GM12878 (cell line): ENCODE measurements at regions not wholly inside any gene's neighbourhood (a gene's known extent, or its start where the extent isn't known, plus 50 kb on each side); places are given as distances from the start of the nearest gene placed in this dataset.

Experiments used
- ATAC-seq: fragments of 200-7000 bp; cut with Tn5 transposase; 3 replicates; pipeline ENCODE4 v1.9.1; 2020; ENCODE audit warnings: mild to moderate bottlenecking, moderate library complexity
- BruUV-seq: library from RNA; stranded (reverse); fragments of 400-500 nt; replicated peaks from 2 replicates; lab custom pipeline; 2021; lab: Mats Ljungman, UMichigan
- CTCF ChIA-PET: fragments of 300-600 bp; sonication (Branson Sonifier 250); formaldehyde crosslinking; extraction: SDS; loops from one replicate; lab custom pipeline; 2021; ENCODE audit warnings: inconsistent platforms; lab: Yijun Ruan, JAX
- POLR2A ChIA-PET: fragments of 350-600 bp; formaldehyde crosslinking; extraction: SDS; loops from one replicate; lab custom pipeline; 2021; ENCODE audit warnings: inconsistent platforms; lab: Charles Lee
- RAD21 ChIA-PET: fragments of 300-600 bp; sonication (Branson Sonifier 250); formaldehyde crosslinking; loops from one replicate; lab custom pipeline; 2023; ENCODE audit warnings: antibody characterized with exemption; ENCODE audit not compliant: unreplicated experiment; lab: Charles Lee
- SMC1A ChIA-PET: fragments of 300-600 bp; sonication (Branson Sonifier 250); formaldehyde crosslinking; loops from one replicate; lab custom pipeline; 2023; ENCODE audit not compliant: unreplicated experiment, uncharacterized antibody; lab: Charles Lee
- DNase-seq: peaks from one replicate; pipeline ENCODE4 v3.0.0-alpha.2; 2011; ENCODE audit warnings: low read depth, low spot score
- FAIRE-seq: peaks from 3 replicates; lab custom pipeline; 2011; peaks lifted over from hg19 to GRCh38; lab: Jason Lieb, UNC
- H2AFZ ChIP-seq: 2 replicates; pipeline ENCODE4 v1.6.0; 2011; ENCODE audit warnings: low read depth, low read length, control low read depth; ENCODE audit not compliant: control insufficient read depth
- H3K27ac ChIP-seq: 2 replicates; pipeline ENCODE4 v1.5.1; 2011; ENCODE audit warnings: control low read depth; ENCODE audit not compliant: control insufficient read depth, insufficient read depth
- H3K27me3 ChIP-seq, 2 experiments: replicated peaks in 1 of 2; 2 replicates each; pipeline versions ENCODE4 v1.6.0 to v1.6.1; 2011; ENCODE audit warnings: low read length in 1 of 2; ENCODE audit not compliant: control insufficient read depth in 2 of 2, insufficient read depth in 2 of 2
- H3K36me3 ChIP-seq, 2 experiments: 2 replicates each; pipeline ENCODE4 v1.5.1; 2011; ENCODE audit warnings: low read length in 1 of 2; ENCODE audit not compliant: control insufficient read depth in 2 of 2, insufficient read depth in 2 of 2
- H3K4me1 ChIP-seq: 2 replicates; pipeline ENCODE4 v1.6.1; 2011; ENCODE audit warnings: mild to moderate bottlenecking, low read length, moderate library complexity, mixed read lengths; ENCODE audit not compliant: control insufficient read depth, insufficient read depth
- H3K4me2 ChIP-seq: 2 replicates; pipeline ENCODE4 v1.6.0; 2011; ENCODE audit warnings: control low read depth; ENCODE audit not compliant: control insufficient read depth, insufficient read depth
- H3K4me3 ChIP-seq: fragments of 200-600 bp; sonication (generic); 2 replicates; pipeline ENCODE4 v1.5.1; 2016
- H3K79me2 ChIP-seq: 2 replicates; pipeline ENCODE4 v1.6.0; 2011; ENCODE audit warnings: low read length; ENCODE audit not compliant: control insufficient read depth, insufficient read depth
- H3K9ac ChIP-seq: 2 replicates; pipeline ENCODE4 v1.8.0; 2011; ENCODE audit warnings: low read length, control low read depth, mixed read lengths; ENCODE audit not compliant: control insufficient read depth, insufficient read depth
- H3K9me3 ChIP-seq: replicated peaks from 3 replicates; pipeline ENCODE4 v1.5.1; 2011; ENCODE audit warnings: mild to moderate bottlenecking, low read length; ENCODE audit not compliant: control insufficient read depth, insufficient read depth
- H4K20me1 ChIP-seq: 2 replicates; pipeline ENCODE4 v1.6.0; 2011; ENCODE audit not compliant: control insufficient read depth, insufficient read depth
- ASH2L ChIP-seq: fragments of 300-600, 200-600 bp; sonication (generic); IDR thresholded peaks from 2 replicates; pipeline ENCODE4 v1.6.1; 2017; ENCODE audit warnings: low read depth, mild to moderate bottlenecking, borderline replicate concordance
- GABPA ChIP-seq: IDR thresholded peaks from 2 replicates; pipeline ENCODE4 v1.6.1; 2014; ENCODE audit warnings: antibody characterized with exemption, low read depth, mild to moderate bottlenecking, inconsistent platforms
- JUND ChIP-seq: IDR thresholded peaks from 2 replicates; pipeline ENCODE4 v1.6.1; 2012; ENCODE audit warnings: low read depth, mild to moderate bottlenecking, low read length, improper control_type of control experiment, moderate library complexity
- KAT2A ChIP-seq: conservative IDR thresholded peaks from 2 replicates; pipeline ENCODE4 v1.6.1; 2011; ENCODE audit warnings: low read depth, low read length; ENCODE audit not compliant: control insufficient read depth
- MYC ChIP-seq: IDR thresholded peaks from 2 replicates; pipeline ENCODE4 v1.6.1; 2011; ENCODE audit warnings: mild to moderate bottlenecking, low read length, moderate library complexity, inconsistent platforms; ENCODE audit not compliant: insufficient read depth, insufficient replicate concordance, insufficient read length, severe bottlenecking
- PAX5 ChIP-seq: IDR thresholded peaks from 2 replicates; pipeline ENCODE4 v1.6.1; 2011; ENCODE audit warnings: low read depth, low read length, borderline replicate concordance
- TARDBP ChIP-seq: IDR thresholded peaks from 2 replicates; pipeline ENCODE4 v1.6.1; 2016; ENCODE audit warnings: borderline replicate concordance
- TCF12 ChIP-seq: IDR thresholded peaks from 2 replicates; pipeline ENCODE4 v1.6.1; 2011; ENCODE audit warnings: low read depth, mild to moderate bottlenecking, low read length
- YY1 ChIP-seq: IDR thresholded peaks from 2 replicates; pipeline ENCODE4 v1.6.1; 2011; ENCODE audit warnings: low read depth, mild to moderate bottlenecking, low read length
- WGBS: methylation state at CpG from one replicate; pipeline ENCODE4 v1.1.6; 2016; ENCODE audit warnings: low lambda C conversion rate; ENCODE audit not compliant: insufficient replicate concordance, insufficient coverage; ENCODE audit errors: missing lambda C conversion rate; 5-methylcytosine and 5-hydroxymethylcytosine counted together
- in situ Hi-C: fragments of 300-500 bp; cut with MboI; formaldehyde crosslinking; loops from 9 replicates; pipeline ENCODE4 v1.14.3; 2018; ENCODE audit warnings: mixed read lengths
- intact Hi-C: fragments of 100-400 bp; cut with micrococcal nuclease; formaldehyde crosslinking; loops from one replicate; pipeline ENCODE4 v1.14.2; 2022; ENCODE audit not compliant: unreplicated experiment
- TF ChIP-seq, protein P1 (sequence below): fragments of 450-650 bp; formaldehyde crosslinking; IDR thresholded peaks from 2 replicates; pipeline ENCODE4 v1.4.0; 2022; ENCODE audit warnings: mild to moderate bottlenecking, moderate library complexity
- TF ChIP-seq, protein P2 (sequence below): fragments of 450-650 bp; formaldehyde crosslinking; IDR thresholded peaks from 2 replicates; pipeline ENCODE4 v1.4.0; 2020; ENCODE audit warnings: mild to moderate bottlenecking, moderate library complexity
- TF ChIP-seq, protein P3 (sequence below): fragments of 450-650 bp; IDR thresholded peaks from 2 replicates; pipeline ENCODE4 v1.6.1; 2016; ENCODE audit warnings: mild to moderate bottlenecking
- TF ChIP-seq, protein P4 (sequence below): IDR thresholded peaks from 2 replicates; pipeline ENCODE4 v1.6.1; 2011; ENCODE audit warnings: borderline replicate concordance, low read depth, mild to moderate bottlenecking, moderate library complexity, mixed read lengths, low read length; ENCODE audit not compliant: insufficient read depth; ENCODE audit errors: extremely low read length
- TF ChIP-seq, protein P5 (sequence below): IDR thresholded peaks from 2 replicates; pipeline ENCODE4 v1.6.1; 2012; ENCODE audit warnings: low read length, inconsistent platforms

DNA sequence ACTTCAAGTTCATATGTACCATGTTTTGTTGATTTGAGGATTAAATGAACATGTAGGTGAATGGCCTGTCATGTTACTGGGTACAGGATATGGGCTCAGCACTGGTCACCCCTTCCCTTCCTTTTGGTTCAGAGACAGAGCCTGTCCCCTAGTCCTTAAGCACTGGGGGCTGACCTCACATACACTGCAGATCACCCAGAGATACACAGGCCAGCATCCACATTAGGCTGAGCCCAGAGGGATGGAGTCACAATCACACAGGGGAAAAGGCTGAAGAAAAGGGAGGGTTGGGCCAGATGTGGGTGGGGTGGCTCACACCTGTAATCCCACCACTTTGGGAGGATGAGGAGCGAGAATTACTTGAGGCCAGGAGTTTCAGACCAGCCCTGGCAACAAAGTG is 62.3 kb downstream of the IGLL5 start:
- no peak overlapping the region for H2AFZ ChIP-seq
- no peaks in the 10 kb centered on the region for H3K27me3 ChIP-seq
- ChIA-PET RAD21 (interaction anchor here (1.0 to 3.2 kb wide), 2 partner anchors 14 to 94 kb away, joined by 3 to 13 read pairs; no protein-coding TSS in a partner anchor), CTCF (interaction anchor here (1.5 to 3.4 kb wide), 2 partner anchors 101 to 919 kb away, joined by 3 to 21 read pairs; no protein-coding TSS in a partner anchor), POLR2A (no interaction called here), SMC1A (no interaction called here)
- intact Hi-C loops (loop anchor here (10.0 kb wide), 1 partner anchor 885 kb away; no protein-coding TSS in a partner anchor), in situ Hi-C loops (loop anchor here (5.0 to 10.0 kb wide), 4 partner anchors 148 to 923 kb away; no protein-coding TSS in a partner anchor)
- no peaks in the 10 kb centered on the region for H3K36me3 ChIP-seq
- no peaks in the 10 kb centered on the region for H4K20me1 ChIP-seq
- H3K79me2 ChIP-seq, result no peaks in the 10 kb centered on the region
- no TSS peak for BruUV-seq
- no peak for DNase-seq
- H3K4me2 ChIP-seq, result no peak overlapping the region
- FAIRE-seq, result no peak
- no peaks in the 10 kb centered on the region for H3K9me3 ChIP-seq
- H3K9ac ChIP-seq, result no peak overlapping the region
- peaks cover 31% of the 10 kb centered on the region for H3K4me1 ChIP-seq
- no peak overlapping the region for H3K27ac ChIP-seq
- no peak overlapping the region for H3K4me3 ChIP-seq
- whole genome bisulfite sequencing, result 18% methylated on average over 1 of the region's 1 CpG
- ATAC-seq, result no peak
- TF ChIP-seq YY1, result no peak
- TF ChIP-seq TARDBP, result no peak
- no peak for TF ChIP-seq JUND
- TF ChIP-seq PAX5, result no peak
- TF ChIP-seq, protein P1, sequence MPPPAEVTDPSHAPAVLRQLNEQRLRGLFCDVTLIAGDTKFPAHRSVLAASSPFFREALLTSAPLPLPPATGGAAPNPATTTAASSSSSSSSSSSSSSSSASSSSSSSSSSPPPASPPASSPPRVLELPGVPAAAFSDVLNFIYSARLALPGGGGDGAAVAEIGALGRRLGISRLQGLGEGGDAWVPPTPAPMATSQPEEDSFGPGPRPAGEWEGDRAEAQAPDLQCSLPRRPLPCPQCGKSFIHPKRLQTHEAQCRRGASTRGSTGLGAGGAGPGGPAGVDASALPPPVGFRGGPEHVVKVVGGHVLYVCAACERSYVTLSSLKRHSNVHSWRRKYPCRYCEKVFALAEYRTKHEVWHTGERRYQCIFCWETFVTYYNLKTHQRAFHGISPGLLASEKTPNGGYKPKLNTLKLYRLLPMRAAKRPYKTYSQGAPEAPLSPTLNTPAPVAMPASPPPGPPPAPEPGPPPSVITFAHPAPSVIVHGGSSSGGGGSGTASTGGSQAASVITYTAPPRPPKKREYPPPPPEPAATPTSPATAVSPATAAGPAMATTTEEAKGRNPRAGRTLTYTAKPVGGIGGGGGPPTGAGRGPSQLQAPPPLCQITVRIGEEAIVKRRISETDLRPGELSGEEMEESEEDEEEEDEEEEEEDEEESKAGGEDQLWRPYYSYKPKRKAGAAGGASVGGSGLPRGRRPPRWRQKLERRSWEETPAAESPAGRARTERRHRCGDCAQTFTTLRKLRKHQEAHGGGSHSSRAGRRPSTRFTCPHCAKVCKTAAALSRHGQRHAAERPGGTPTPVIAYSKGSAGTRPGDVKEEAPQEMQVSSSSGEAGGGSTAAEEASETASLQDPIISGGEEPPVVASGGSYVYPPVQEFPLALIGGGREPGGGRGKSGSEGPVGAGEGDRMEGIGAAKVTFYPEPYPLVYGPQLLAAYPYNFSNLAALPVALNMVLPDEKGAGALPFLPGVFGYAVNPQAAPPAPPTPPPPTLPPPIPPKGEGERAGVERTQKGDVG, result no peak
- TF ChIP-seq, protein P2, sequence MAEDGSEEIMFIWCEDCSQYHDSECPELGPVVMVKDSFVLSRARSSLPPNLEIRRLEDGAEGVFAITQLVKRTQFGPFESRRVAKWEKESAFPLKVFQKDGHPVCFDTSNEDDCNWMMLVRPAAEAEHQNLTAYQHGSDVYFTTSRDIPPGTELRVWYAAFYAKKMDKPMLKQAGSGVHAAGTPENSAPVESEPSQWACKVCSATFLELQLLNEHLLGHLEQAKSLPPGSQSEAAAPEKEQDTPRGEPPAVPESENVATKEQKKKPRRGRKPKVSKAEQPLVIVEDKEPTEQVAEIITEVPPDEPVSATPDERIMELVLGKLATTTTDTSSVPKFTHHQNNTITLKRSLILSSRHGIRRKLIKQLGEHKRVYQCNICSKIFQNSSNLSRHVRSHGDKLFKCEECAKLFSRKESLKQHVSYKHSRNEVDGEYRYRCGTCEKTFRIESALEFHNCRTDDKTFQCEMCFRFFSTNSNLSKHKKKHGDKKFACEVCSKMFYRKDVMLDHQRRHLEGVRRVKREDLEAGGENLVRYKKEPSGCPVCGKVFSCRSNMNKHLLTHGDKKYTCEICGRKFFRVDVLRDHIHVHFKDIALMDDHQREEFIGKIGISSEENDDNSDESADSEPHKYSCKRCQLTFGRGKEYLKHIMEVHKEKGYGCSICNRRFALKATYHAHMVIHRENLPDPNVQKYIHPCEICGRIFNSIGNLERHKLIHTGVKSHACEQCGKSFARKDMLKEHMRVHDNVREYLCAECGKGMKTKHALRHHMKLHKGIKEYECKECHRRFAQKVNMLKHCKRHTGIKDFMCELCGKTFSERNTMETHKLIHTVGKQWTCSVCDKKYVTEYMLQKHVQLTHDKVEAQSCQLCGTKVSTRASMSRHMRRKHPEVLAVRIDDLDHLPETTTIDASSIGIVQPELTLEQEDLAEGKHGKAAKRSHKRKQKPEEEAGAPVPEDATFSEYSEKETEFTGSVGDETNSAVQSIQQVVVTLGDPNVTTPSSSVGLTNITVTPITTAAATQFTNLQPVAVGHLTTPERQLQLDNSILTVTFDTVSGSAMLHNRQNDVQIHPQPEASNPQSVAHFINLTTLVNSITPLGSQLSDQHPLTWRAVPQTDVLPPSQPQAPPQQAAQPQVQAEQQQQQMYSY (CRISPR knock-in tag), result no peak
- TF ChIP-seq TCF12, result no peak
- TF ChIP-seq, protein P3, sequence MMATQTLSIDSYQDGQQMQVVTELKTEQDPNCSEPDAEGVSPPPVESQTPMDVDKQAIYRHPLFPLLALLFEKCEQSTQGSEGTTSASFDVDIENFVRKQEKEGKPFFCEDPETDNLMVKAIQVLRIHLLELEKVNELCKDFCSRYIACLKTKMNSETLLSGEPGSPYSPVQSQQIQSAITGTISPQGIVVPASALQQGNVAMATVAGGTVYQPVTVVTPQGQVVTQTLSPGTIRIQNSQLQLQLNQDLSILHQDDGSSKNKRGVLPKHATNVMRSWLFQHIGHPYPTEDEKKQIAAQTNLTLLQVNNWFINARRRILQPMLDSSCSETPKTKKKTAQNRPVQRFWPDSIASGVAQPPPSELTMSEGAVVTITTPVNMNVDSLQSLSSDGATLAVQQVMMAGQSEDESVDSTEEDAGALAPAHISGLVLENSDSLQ, result no peak
- TF ChIP-seq KAT2A, result no peak
- TF ChIP-seq MYC, result no peak
- TF ChIP-seq, protein P4, sequence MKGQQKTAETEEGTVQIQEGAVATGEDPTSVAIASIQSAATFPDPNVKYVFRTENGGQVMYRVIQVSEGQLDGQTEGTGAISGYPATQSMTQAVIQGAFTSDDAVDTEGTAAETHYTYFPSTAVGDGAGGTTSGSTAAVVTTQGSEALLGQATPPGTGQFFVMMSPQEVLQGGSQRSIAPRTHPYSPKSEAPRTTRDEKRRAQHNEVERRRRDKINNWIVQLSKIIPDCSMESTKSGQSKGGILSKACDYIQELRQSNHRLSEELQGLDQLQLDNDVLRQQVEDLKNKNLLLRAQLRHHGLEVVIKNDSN, result no peak
- TF ChIP-seq, protein P5, sequence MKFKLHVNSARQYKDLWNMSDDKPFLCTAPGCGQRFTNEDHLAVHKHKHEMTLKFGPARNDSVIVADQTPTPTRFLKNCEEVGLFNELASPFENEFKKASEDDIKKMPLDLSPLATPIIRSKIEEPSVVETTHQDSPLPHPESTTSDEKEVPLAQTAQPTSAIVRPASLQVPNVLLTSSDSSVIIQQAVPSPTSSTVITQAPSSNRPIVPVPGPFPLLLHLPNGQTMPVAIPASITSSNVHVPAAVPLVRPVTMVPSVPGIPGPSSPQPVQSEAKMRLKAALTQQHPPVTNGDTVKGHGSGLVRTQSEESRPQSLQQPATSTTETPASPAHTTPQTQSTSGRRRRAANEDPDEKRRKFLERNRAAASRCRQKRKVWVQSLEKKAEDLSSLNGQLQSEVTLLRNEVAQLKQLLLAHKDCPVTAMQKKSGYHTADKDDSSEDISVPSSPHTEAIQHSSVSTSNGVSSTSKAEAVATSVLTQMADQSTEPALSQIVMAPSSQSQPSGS, result no peak
- TF ChIP-seq ASH2L, result no peak
- TF ChIP-seq GABPA, result no peak
